Stomach (tissue), 8 donors: ENCODE measurements at regions not wholly inside any gene's neighbourhood (a gene's known extent, or its start where the extent isn't known, plus 50 kb on each side); places are given as distances from the start of the nearest gene placed in this dataset.
"Not testable (repeated sequence)": the region's sequence is repeated elsewhere in the genome, so short reads cannot be mapped to it uniquely, and the experiment has no call there.

Experiments used
- DNase-seq, 2 donors: peaks; one replicate each; pipeline versions ENCODE4 v3.0.0 to v3.0.0-alpha.2; 2013 to 2019
- H3K27ac ChIP-seq, 5 donors: fragments of 200-600 bp in 4 of 5; sonication (generic) in 4 of 5; one replicate each; pipeline ENCODE4 v1.5.1; 2013 to 2019; ENCODE audit warnings: mild to moderate bottlenecking in 1 of 5, moderate library complexity in 1 of 5
- H3K27me3 ChIP-seq, 3 donors: fragments of 200-600 bp; sonication (generic); one replicate each; pipeline ENCODE4 v1.5.1; 2017 to 2019; ENCODE audit warnings: mixed run types in 1 of 3
- H3K36me3 ChIP-seq, 4 donors: fragments of 200-600 bp; sonication (generic); 1 replicate in 3 of 4; 2 replicates in 1 of 4; pipeline ENCODE4 v1.5.1; 2016 to 2019
- H3K4me1 ChIP-seq, 4 donors: fragments of 200-600 bp; sonication (generic); one replicate each; pipeline ENCODE4 v1.5.1; 2016 to 2019
- H3K4me3 ChIP-seq, 4 donors: fragments of 200-600 bp; sonication (generic) in 3 of 4; one replicate each; pipeline ENCODE4 v1.5.1; 2016 to 2019; ENCODE audit warnings: mild to moderate bottlenecking in 1 of 4
- H3K9me3 ChIP-seq, 4 donors: fragments of 200-600 bp; sonication (generic); one replicate each; pipeline ENCODE4 v1.5.1; 2016 to 2019
- EP300 ChIP-seq: sonication (generic); formaldehyde crosslinking; IDR thresholded peaks from one replicate; pipeline ENCODE4 v1.6.1; 2017; ENCODE audit warnings: antibody characterized with exemption
- POLR2A ChIP-seq, 4 donors: fragments of 450-650 bp; IDR thresholded peaks; one replicate each; pipeline ENCODE4 v1.6.1; 2016; ENCODE audit warnings: antibody characterized with exemption in 4 of 4, control low read depth in 2 of 4, mild to moderate bottlenecking in 1 of 4, moderate library complexity in 1 of 4
- POLR2AphosphoS5 ChIP-seq, 3 donors: sonication (generic); formaldehyde crosslinking; IDR thresholded peaks; one replicate each; pipeline ENCODE4 v1.6.1; 2016; ENCODE audit warnings: antibody characterized with exemption in 3 of 3
- WGBS, 5 donors: extraction: QIAGEN DNeasy Blood & Tissue Kit in 3 of 5; methylation state at CpG; one replicate each; pipeline versions ENCODE4 v1.1.5 to v1.1.7; 2013 to 2018; 5-methylcytosine and 5-hydroxymethylcytosine counted together
- intact Hi-C: fragments of 100-400 bp; cut with DNase I; formaldehyde crosslinking; loops from one replicate; pipeline ENCODE4 v1.15.1; 2023; ENCODE audit warnings: low total_unique reads
- TF ChIP-seq, protein P1 (sequence below), 7 experiments: fragments of 450-650 bp in 4 of 7; fragments of 200-600 bp in 3 of 7; sonication (generic) in 3 of 7; IDR thresholded peaks; one replicate each; pipeline ENCODE4 v1.5.1; 2016 to 2019; ENCODE audit warnings: antibody characterized with exemption in 7 of 7, control low read depth in 2 of 7, mild to moderate bottlenecking in 1 of 7
- donor health status: healthy with polysubstance abuse.
- donor health status: Bipolar disorder and iron deficiency.
- donor health status: healthy.

DNA sequence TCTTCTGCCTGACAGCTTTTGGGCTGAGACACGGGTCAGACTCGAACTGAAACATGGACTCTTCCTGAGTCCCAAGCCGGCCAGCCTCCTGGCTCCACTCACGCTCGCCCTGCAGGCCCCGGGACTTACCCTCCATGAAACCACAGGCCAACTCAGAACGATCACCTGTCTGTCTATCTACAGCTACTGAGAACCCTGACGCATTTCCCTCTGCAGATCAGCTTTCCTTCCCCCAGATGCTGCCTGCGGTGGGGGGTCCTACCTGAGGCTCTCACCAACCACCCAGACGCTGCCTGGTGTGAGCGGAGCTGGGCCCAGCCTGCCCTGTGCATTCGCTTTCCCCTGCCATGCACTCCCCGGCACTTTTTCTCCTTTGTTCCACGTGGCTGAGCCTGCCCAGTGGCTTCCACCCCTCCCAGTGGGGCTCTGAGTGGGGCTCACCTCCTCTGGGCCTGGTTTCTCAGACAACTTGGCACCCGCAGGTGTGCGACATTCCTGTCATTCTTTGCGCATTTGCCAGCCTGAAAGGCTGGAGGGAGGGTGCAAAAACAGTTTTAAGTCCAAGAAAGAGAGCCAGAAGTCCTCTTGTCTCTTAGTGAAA is 60.2 kb downstream of the PLXNA1 start:
- H3K9me3 ChIP-seq = no peaks in the 10 kb centered on the region
- peaks cover 6 to 16% (median 13%) of the 10 kb centered on the region in 4 donors for H3K4me1 ChIP-seq
- H3K27me3 ChIP-seq = peaks cover 0 to 15% (median 0%) of the 10 kb centered on the region in 3 donors
- DNase-seq = peak; percentile 53 to 59
- H3K27ac ChIP-seq = peak overlapping the region in 1 of 5 donors; percentile 29
- no peak overlapping the region for H3K4me3 ChIP-seq
- H3K36me3 ChIP-seq = no peaks in the 10 kb centered on the region
- TF ChIP-seq EP300 (no peak), POLR2AphosphoS5 (IDR thresholded peaks at IDR 0.05) (no peak), POLR2A (IDR thresholded peaks at IDR 0.05) (no peak)
- TF ChIP-seq, protein P1, sequence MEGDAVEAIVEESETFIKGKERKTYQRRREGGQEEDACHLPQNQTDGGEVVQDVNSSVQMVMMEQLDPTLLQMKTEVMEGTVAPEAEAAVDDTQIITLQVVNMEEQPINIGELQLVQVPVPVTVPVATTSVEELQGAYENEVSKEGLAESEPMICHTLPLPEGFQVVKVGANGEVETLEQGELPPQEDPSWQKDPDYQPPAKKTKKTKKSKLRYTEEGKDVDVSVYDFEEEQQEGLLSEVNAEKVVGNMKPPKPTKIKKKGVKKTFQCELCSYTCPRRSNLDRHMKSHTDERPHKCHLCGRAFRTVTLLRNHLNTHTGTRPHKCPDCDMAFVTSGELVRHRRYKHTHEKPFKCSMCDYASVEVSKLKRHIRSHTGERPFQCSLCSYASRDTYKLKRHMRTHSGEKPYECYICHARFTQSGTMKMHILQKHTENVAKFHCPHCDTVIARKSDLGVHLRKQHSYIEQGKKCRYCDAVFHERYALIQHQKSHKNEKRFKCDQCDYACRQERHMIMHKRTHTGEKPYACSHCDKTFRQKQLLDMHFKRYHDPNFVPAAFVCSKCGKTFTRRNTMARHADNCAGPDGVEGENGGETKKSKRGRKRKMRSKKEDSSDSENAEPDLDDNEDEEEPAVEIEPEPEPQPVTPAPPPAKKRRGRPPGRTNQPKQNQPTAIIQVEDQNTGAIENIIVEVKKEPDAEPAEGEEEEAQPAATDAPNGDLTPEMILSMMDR (IDR thresholded peaks at IDR 0.05) = no peak
- 50 to 59% (median 55%) methylated on average over 17 of the region's 17 CpGs for WGBS, 5 donors
- intact Hi-C loops = no loop called here

DNA sequence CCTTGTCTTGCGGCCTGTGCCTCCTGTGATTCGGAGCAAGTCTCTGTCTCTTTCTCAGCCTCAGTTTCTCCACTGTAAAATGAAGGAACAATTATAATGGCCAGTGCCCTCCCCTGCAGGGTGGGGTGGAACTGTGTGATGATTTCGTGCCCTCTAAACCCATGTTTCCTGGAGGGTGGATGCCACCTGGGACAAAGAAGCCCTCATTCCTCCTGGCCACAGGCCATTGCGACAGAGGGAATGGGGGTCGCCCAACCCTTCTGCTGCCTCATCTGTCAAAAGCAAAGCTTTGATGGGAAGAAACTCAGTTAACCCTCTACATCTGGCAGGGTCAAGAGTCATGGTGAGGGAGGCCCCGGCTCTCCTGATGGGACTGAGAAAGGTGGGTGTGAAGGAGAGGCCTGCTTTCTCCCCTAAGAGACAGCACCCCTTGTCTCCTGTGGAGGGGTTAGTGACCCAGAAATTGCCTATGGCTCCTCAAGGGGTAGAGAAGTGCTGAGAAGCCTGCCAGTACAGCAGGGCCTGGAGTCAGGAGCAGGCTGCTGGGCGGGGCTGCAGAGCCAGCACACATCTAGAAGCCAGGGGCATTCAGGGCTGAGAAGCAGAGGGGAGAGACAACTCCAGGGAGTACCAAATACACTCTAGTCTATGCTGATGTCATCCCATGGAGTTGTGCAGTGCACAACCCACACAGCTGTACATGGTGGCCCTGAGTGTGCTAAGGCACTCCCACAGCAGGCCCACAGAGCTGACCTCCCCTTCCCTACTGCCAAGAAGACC is 61.0 kb downstream of the PLXNA1 start:
- intact Hi-C loops = no loop called here
- no peaks in the 10 kb centered on the region for H3K36me3 ChIP-seq
- H3K27me3 ChIP-seq = peaks cover 0 to 9% (median 0%) of the 10 kb centered on the region in 3 donors
- WGBS, 5 donors = 64 to 90% (median 67%) methylated on average over 6 to 7 of the region's 7 CpGs
- no peaks in the 10 kb centered on the region for H3K9me3 ChIP-seq
- peak overlapping the region in 2 of 5 donors; percentile 10 to 29 for H3K27ac ChIP-seq
- TF ChIP-seq EP300 = no peak
- TF ChIP-seq POLR2AphosphoS5 (IDR thresholded peaks at IDR 0.05) = no peak
- TF ChIP-seq, protein P1 (IDR thresholded peaks at IDR 0.05) = no peak
- no peak for TF ChIP-seq POLR2A (IDR thresholded peaks at IDR 0.05)
- no peak overlapping the region for H3K4me3 ChIP-seq
- peak in 1 of 2 donors; percentile 10 for DNase-seq
- H3K4me1 ChIP-seq = peaks cover 6 to 16% (median 13%) of the 10 kb centered on the region in 4 donors

DNA sequence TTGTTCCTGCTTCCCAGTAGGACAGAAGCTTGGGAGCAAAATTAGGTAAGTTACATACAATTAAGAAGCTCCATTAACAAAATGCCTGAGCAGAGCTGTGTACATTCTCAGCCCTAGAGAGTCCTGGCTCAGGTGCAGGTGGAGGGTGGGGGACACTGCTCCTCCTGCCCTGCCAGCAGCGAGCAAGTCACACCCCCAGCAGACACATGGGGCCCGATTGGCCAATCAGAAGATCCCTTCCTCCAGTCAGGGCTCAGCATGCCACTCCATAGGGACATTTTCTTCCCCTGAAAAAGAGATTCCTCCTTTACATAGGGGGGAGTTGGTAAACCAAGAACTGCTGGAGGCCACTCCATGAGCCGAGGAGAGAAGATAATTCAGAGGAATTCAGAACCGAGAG is 62.1 kb downstream of the PLXNA1 start:
- peaks cover 6 to 16% (median 13%) of the 10 kb centered on the region in 4 donors for H3K4me1 ChIP-seq
- no peak overlapping the region for H3K27ac ChIP-seq
- TF ChIP-seq, protein P1 (IDR thresholded peaks at IDR 0.05) = no peak
- no peak for TF ChIP-seq POLR2A (IDR thresholded peaks at IDR 0.05)
- TF ChIP-seq EP300 = no peak
- no peak for TF ChIP-seq POLR2AphosphoS5 (IDR thresholded peaks at IDR 0.05)
- intact Hi-C loops = no loop called here
- DNase-seq = peak; percentile 43 to 68
- peaks cover 0 to 5% (median 0%) of the 10 kb centered on the region in 3 donors for H3K27me3 ChIP-seq
- WGBS, 5 donors = 23 to 37% (median 27%) methylated on average over 2 to 4 of the region's 4 CpGs
- H3K4me3 ChIP-seq = no peak overlapping the region
- no peaks in the 10 kb centered on the region for H3K36me3 ChIP-seq
- H3K9me3 ChIP-seq = peaks cover 0 to 4% (median 0%) of the 10 kb centered on the region in 4 donors

DNA sequence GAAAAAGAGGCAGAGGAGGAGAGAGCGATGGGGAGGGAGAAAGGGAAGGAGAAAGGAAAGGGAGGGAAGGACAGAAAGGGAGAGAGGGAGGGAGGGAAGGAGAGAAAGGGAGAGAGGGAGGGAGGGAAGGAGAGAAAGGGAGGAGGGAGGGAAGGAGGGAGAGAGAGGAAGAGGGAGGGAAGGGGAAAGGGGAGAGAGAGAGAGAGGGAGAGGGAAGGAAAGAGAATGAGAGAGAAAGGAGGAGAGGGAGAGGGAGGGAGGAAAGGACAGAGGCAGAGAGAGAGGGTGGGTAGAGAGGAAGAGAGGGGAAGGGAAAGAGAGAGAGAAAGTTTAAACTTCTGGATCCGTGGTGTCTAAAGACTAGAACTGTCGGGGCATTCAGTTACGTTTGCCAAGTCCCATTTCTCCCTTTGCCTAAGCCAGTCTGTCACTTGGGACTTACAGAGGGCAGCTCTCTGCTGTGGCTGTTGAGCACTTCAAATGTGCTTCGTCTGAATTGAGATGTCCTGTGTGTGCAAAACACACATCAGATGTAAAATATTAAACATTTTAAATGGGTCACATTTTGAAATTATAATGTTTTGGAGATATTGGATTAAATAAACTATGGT is 62.6 kb downstream of the PLXNA1 start:
- intact Hi-C loops = no loop called here
- Histone ChIP-seq H3K4me3 (no peak overlapping the region), H3K4me1 (peaks cover 6 to 16% (median 13%) of the 10 kb centered on the region in 4 donors), H3K36me3 (no peaks in the 10 kb centered on the region), H3K27me3 (peaks cover 0 to 10% (median 0%) of the 10 kb centered on the region in 3 donors), H3K9me3 (peaks cover 0 to 7% (median 0%) of the 10 kb centered on the region in 4 donors), H3K27ac (no peak overlapping the region)
- 46 to 71% (median 55%) methylated on average over 5 of the region's 5 CpGs for WGBS, 5 donors
- DNase-seq = no peak
- no peak for TF ChIP-seq EP300
- TF ChIP-seq, protein P1 (IDR thresholded peaks at IDR 0.05) = no peak
- TF ChIP-seq POLR2AphosphoS5 (IDR thresholded peaks at IDR 0.05) = no peak
- no peak for TF ChIP-seq POLR2A (IDR thresholded peaks at IDR 0.05)

DNA sequence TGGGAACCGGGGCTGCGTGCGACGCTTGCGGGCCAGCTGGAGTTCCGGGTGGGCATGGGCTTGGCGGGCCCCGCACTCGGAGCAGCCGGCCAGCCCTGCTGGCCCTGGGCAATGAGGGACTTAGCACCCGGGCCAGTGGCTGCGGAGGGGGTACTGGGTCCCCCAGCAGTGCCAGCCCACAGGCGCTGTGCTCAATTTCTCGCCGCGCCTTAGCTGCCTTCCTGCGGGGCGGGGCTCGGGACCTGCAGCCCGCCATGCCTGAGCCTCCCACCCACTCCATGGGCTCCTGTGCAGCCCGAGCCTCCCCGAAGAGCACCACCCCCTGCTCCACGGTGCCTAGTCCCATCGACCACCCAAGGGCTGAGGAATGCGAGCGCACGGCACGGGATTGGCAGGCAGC is 63.8 kb downstream of the PLXNA1 start:
- Histone ChIP-seq H3K4me1 (peaks cover 8 to 16% (median 13%) of the 10 kb centered on the region in 4 donors), H3K27me3 (peaks cover 0 to 13% (median 0%) of the 10 kb centered on the region in 3 donors)
- DNase-seq, intact Hi-C loops, H3K4me3 ChIP-seq, H3K9me3 ChIP-seq, H3K36me3 ChIP-seq, H3K27ac ChIP-seq: not testable (repeated sequence)
- 92 to 96% (median 95%) methylated on average over 12 to 28 of the region's 28 CpGs for WGBS, 5 donors
